ENCODE measurements at regions not wholly inside any gene's neighbourhood (a gene's known extent, or its start where the extent isn't known, plus 50 kb on each side); places are given as distances from the start of the nearest gene placed in this dataset.
"Not testable (repeated sequence)": the region's sequence is repeated elsewhere in the genome, so short reads cannot be mapped to it uniquely, and the experiment has no call there.

GRCh38 chr11:106277484-106277883 lies 200.0 kb downstream of the AASDHPPT start:
- DNase-seq (ENCODE audit: low read depth) = no peak

- DNase-seq (ENCODE audit: low read depth) = peak; percentile 76
Measured at GRCh38 chr11:106278391-106278790, 200.9 kb downstream of the AASDHPPT start.

- no peak for DNase-seq (ENCODE audit: low read depth)
Measured at GRCh38 chr11:106280036-106280435, 202.6 kb downstream of the AASDHPPT start.

- peak; percentile 95 for DNase-seq (ENCODE audit: low read depth)
Measured at GRCh38 chr11:106281455-106282173, 204.2 kb downstream of the AASDHPPT start.

GRCh38 chr11:106286881-106287504 lies 209.5 kb downstream of the AASDHPPT start:
- no peak for DNase-seq (ENCODE audit: low read depth)

GRCh38 chr11:106288057-106288456 lies 210.6 kb downstream of the AASDHPPT start:
- no peak for DNase-seq (ENCODE audit: low read depth)

- no peak for DNase-seq (ENCODE audit: low read depth)
Measured at GRCh38 chr11:106288822-106289387, 211.4 kb downstream of the AASDHPPT start.

GRCh38 chr11:106292526-106292925 lies 215.1 kb downstream of the AASDHPPT start:
- no peak for DNase-seq (ENCODE audit: low read depth)

- DNase-seq (ENCODE audit: low read depth) = no peak
Measured at GRCh38 chr11:106295974-106296373, 218.5 kb downstream of the AASDHPPT start.

GRCh38 chr11:106302416-106302815 lies 225.0 kb downstream of the AASDHPPT start:
- no peak for DNase-seq (ENCODE audit: low read depth)

- peak; percentile 65 for DNase-seq (ENCODE audit: low read depth)
Measured at GRCh38 chr11:106304274-106304673, 226.8 kb downstream of the AASDHPPT start.

- no peak for DNase-seq (ENCODE audit: low read depth)
Measured at GRCh38 chr11:106305458-106305857, 228.0 kb downstream of the AASDHPPT start.

GRCh38 chr11:106306942-106307341 lies 229.5 kb downstream of the AASDHPPT start:
- no peak for DNase-seq (ENCODE audit: low read depth)

GRCh38 chr11:106309070-106309684 lies 231.7 kb downstream of the AASDHPPT start:
- no peak for DNase-seq (ENCODE audit: low read depth)

GRCh38 chr11:106311531-106312230 lies 234.2 kb downstream of the AASDHPPT start:
- DNase-seq (ENCODE audit: low read depth) = no peak

GRCh38 chr11:106317208-106317773 lies 239.8 kb downstream of the AASDHPPT start:
- not testable (repeated sequence) for DNase-seq (ENCODE audit: low read depth)

GRCh38 chr11:106321601-106322000 lies 244.1 kb downstream of the AASDHPPT start:
- no peak for DNase-seq (ENCODE audit: low read depth)

- DNase-seq (ENCODE audit: low read depth) = no peak
Measured at GRCh38 chr11:106322106-106322505, 244.6 kb downstream of the AASDHPPT start.

- DNase-seq (ENCODE audit: low read depth) = no peak
Measured at GRCh38 chr11:106326087-106326486, 248.6 kb downstream of the AASDHPPT start.

GRCh38 chr11:106327134-106327533 lies 249.7 kb downstream of the AASDHPPT start:
- DNase-seq (ENCODE audit: low read depth) = no peak

- no peak for DNase-seq (ENCODE audit: low read depth)
Measured at GRCh38 chr11:106327637-106328036, 250.2 kb downstream of the AASDHPPT start.

Data from iris pigment epithelial cell (primary cell).